ENCODE measurements at regions not wholly inside any gene's neighbourhood (a gene's known extent, or its start where the extent isn't known, plus 50 kb on each side); places are given as distances from the start of the nearest gene placed in this dataset.

DNA sequence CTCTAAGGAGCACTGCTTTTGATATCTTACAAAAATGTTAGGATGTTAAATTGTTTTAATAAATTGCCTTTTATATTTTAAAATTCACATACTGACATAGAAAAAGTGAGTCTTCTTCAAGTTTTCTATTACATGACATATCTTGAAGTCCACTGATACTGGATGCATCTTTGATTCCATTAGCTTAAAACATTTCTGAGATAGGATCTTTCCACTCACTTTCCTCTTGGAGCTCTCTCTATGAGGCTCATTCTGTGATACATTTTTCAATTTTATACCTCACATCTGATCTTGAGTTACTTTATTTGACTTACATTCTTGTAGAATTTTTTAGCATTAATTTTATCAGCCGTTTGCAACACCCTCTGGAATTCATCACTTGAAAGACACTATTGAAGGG is 86.8 kb upstream of the NOL4 start:
- no peak for TF ChIP-seq POLR2A (IDR thresholded peaks at IDR 0.05; ENCODE audit: low read length)
- no peak for TF ChIP-seq GATA1 (IDR thresholded peaks at IDR 0.05; ENCODE audit: low read depth, low read length)

All from erythroblast (primary cell).